ENCODE measurements at regions not wholly inside any gene's neighbourhood (a gene's known extent, or its start where the extent isn't known, plus 50 kb on each side); places are given as distances from the start of the nearest gene placed in this dataset.
"Not testable (repeated sequence)": the region's sequence is repeated elsewhere in the genome, so short reads cannot be mapped to it uniquely, and the experiment has no call there.

DNA sequence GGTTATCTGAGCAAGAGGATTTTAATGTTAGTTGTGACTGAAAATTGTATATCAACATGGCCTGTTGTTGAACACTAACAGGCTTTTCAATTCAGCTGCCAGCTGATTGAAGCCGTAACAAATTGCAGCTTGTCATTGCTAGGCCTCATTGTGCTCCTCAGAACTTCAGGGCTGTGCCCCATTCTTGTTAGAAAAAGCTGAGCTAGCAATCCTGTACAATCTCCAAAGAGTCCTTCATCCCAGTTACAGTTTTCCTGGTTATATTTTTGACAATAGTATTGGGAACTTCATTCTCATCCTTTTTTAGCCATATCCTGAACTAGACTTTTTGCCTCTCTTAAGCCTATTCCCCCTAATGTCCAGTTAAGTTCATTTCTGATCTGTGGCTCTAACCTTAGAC, 564.1 kb upstream of the ATXN7L3B start:
- 13 to 16% methylated on average over 1 of the region's 1 CpG for WGBS, 2 experiments (ENCODE audit: low coverage in 1 of 2, low lambda C conversion rate in 2 of 2, missing lambda C conversion rate in 2 of 2)
- in situ Hi-C loops (cut with MboI): no loop called here
- H3K4me1 ChIP-seq (ENCODE audit: insufficient read depth): no peaks in the 10 kb centered on the region
- no peak for DNase-seq
- no peaks in the 10 kb centered on the region for H3F3A ChIP-seq (ENCODE audit: insufficient read depth)
- no peaks in the 10 kb centered on the region for H3K36me3 ChIP-seq (ENCODE audit: low read depth)
- no peak overlapping the region for H3K4me2 ChIP-seq (ENCODE audit: unreplicated experiment)
- H3K9ac ChIP-seq: no peak overlapping the region
- H4K20me1 ChIP-seq (ENCODE audit: insufficient read depth): no peaks in the 10 kb centered on the region
- H2AFZ ChIP-seq: no peak overlapping the region
- peaks cover 4% of the 10 kb centered on the region for H3K9me3 ChIP-seq (ENCODE audit: low read depth)
- no peaks in the 10 kb centered on the region for H3K27me3 ChIP-seq (replicated peaks; ENCODE audit: insufficient read depth)
- no peaks in the 10 kb centered on the region for H3K79me2 ChIP-seq (ENCODE audit: insufficient read depth)
- H3K4me3 ChIP-seq: no peak overlapping the region
- no peak overlapping the region for H3K27ac ChIP-seq
- TF ChIP-seq EZH2phosphoT487 (IDR thresholded peaks at IDR 0.05; ENCODE audit: insufficient read depth, low read depth): no peak
- TF ChIP-seq EZH2 (IDR thresholded peaks at IDR 0.05; ENCODE audit: insufficient read depth, poor library complexity, severe bottlenecking): no peak
- no peaks in the 10 kb centered on the region for H3K9me2 ChIP-seq (ENCODE audit: insufficient read depth)

DNA sequence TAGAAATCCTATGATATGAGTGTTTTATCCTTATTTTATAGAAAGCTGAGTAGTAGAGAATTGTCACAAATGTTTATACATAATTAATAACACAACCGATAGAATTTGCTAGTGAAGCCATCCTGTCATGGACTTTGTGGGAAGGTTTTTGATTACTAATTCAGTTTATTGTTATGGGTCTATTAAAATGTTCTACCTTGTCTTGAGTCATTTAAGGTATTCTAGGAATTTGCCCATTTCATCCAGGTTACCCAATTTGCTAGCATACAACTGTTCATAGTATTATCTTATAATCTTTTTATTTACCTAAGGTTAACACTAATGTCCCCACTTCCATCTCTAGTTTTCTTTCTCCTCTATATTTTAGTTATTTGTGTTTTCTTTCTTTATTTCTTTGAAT, 553.1 kb upstream of the ATXN7L3B start:
- DNase-seq: no peak
- Histone ChIP-seq H3K4me1 (ENCODE audit: insufficient read depth) (no peaks in the 10 kb centered on the region), H3K4me2 (ENCODE audit: unreplicated experiment) (no peak overlapping the region), H3K27ac (no peak overlapping the region), H3K27me3 (replicated peaks; ENCODE audit: insufficient read depth) (no peaks in the 10 kb centered on the region), H3K36me3 (ENCODE audit: low read depth) (no peaks in the 10 kb centered on the region), H3K4me3 (no peak overlapping the region), H3K9me2 (ENCODE audit: insufficient read depth) (no peaks in the 10 kb centered on the region), H3F3A (ENCODE audit: insufficient read depth) (no peaks in the 10 kb centered on the region), H3K9me3 (ENCODE audit: low read depth) (peaks cover 4% of the 10 kb centered on the region), H3K9ac (no peak overlapping the region), H3K79me2 (ENCODE audit: insufficient read depth) (no peaks in the 10 kb centered on the region), H4K20me1 (ENCODE audit: insufficient read depth) (no peaks in the 10 kb centered on the region), H2AFZ (no peak overlapping the region)
- 82 to 88% methylated on average over 1 of the region's 1 CpG for WGBS, 2 experiments (ENCODE audit: low coverage in 1 of 2, low lambda C conversion rate in 2 of 2, missing lambda C conversion rate in 2 of 2)
- no peak for TF ChIP-seq EZH2 (IDR thresholded peaks at IDR 0.05; ENCODE audit: insufficient read depth, poor library complexity, severe bottlenecking)
- TF ChIP-seq EZH2phosphoT487 (IDR thresholded peaks at IDR 0.05; ENCODE audit: insufficient read depth, low read depth): no peak
- in situ Hi-C loops (cut with MboI): no loop called here

DNA sequence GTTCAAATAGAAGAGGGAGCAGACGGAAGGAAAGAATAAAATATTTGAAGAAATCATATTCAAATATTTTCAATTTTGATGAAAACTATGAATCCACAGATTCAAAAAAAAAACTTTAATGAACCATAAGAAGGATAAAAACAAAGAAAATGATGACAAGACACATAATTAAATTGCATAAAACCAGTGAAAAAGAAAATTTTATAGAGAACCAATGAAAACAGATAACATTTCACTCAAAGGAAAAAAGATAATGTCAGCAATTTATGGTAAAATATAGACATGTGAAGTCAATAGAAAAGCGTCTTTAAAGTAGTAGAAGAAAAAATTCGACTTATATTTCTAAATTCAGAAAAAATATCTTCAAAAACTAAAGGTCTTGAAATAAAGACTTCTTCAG, 546.5 kb upstream of the ATXN7L3B start:
- no peaks in the 10 kb centered on the region for H3F3A ChIP-seq (ENCODE audit: insufficient read depth)
- WGBS, 2 experiments (ENCODE audit: low coverage in 1 of 2, low lambda C conversion rate in 2 of 2, missing lambda C conversion rate in 2 of 2): 13 to 23% methylated on average over 3 of the region's 3 CpGs

DNA sequence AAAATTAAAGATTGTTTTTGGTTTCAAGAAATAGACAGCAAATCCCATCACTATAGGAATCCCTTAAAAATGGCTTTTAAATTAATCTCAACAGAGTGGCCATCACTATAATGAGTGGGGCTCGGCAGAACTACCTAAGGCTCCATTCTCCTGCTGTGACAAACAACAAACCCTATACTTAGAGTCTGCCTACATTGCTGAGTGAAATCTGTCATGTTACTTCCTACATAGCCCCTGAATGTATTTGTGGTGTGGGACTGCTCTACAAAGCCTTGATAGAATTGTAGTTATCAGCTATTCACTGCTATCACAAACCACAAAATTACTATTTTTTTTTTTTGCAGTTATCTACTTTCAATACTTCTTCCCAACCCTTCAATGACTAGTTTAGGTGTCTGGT, 538.7 kb upstream of the ATXN7L3B start:
- Histone ChIP-seq H3K9ac (no peak overlapping the region), H3K9me3 (ENCODE audit: low read depth) (no peaks in the 10 kb centered on the region), H3K4me3 (no peak overlapping the region), H3K79me2 (ENCODE audit: insufficient read depth) (no peaks in the 10 kb centered on the region), H2AFZ (no peak overlapping the region), H3K36me3 (ENCODE audit: low read depth) (no peaks in the 10 kb centered on the region), H3F3A (ENCODE audit: insufficient read depth) (no peaks in the 10 kb centered on the region), H3K9me2 (ENCODE audit: insufficient read depth) (no peaks in the 10 kb centered on the region), H3K27me3 (replicated peaks; ENCODE audit: insufficient read depth) (no peaks in the 10 kb centered on the region), H3K27ac (no peak overlapping the region), H3K4me1 (ENCODE audit: insufficient read depth) (no peaks in the 10 kb centered on the region), H3K4me2 (ENCODE audit: unreplicated experiment) (no peak overlapping the region), H4K20me1 (ENCODE audit: insufficient read depth) (no peaks in the 10 kb centered on the region)
- TF ChIP-seq EZH2phosphoT487 (IDR thresholded peaks at IDR 0.05; ENCODE audit: insufficient read depth, low read depth): no peak
- TF ChIP-seq EZH2 (IDR thresholded peaks at IDR 0.05; ENCODE audit: insufficient read depth, poor library complexity, severe bottlenecking): no peak
- in situ Hi-C loops (cut with MboI): no loop called here
- DNase-seq: no peak
- WGBS, 2 experiments (ENCODE audit: low coverage in 1 of 2, low lambda C conversion rate in 2 of 2, missing lambda C conversion rate in 2 of 2): 0 to 11% methylated on average over 1 of the region's 1 CpG

More for the DNA sequence above, 546.5 kb upstream of the ATXN7L3B start:
- Histone ChIP-seq H3K36me3 (ENCODE audit: low read depth) (no peaks in the 10 kb centered on the region), H3K4me2 (ENCODE audit: unreplicated experiment) (no peak overlapping the region), H3K9ac (no peak overlapping the region), H3K9me3 (ENCODE audit: low read depth) (peaks cover 4% of the 10 kb centered on the region), H3K9me2 (ENCODE audit: insufficient read depth) (no peaks in the 10 kb centered on the region), H2AFZ (no peak overlapping the region), H3K27me3 (replicated peaks; ENCODE audit: insufficient read depth) (no peaks in the 10 kb centered on the region), H3K27ac (no peak overlapping the region), H3K4me1 (ENCODE audit: insufficient read depth) (no peaks in the 10 kb centered on the region), H3K79me2 (ENCODE audit: insufficient read depth) (no peaks in the 10 kb centered on the region), H4K20me1 (ENCODE audit: insufficient read depth) (no peaks in the 10 kb centered on the region), H3K4me3 (no peak overlapping the region)
- no peak for DNase-seq
- TF ChIP-seq EZH2phosphoT487 (IDR thresholded peaks at IDR 0.05; ENCODE audit: insufficient read depth, low read depth): no peak
- no peak for TF ChIP-seq EZH2 (IDR thresholded peaks at IDR 0.05; ENCODE audit: insufficient read depth, poor library complexity, severe bottlenecking)
- in situ Hi-C loops (cut with MboI): no loop called here

DNA sequence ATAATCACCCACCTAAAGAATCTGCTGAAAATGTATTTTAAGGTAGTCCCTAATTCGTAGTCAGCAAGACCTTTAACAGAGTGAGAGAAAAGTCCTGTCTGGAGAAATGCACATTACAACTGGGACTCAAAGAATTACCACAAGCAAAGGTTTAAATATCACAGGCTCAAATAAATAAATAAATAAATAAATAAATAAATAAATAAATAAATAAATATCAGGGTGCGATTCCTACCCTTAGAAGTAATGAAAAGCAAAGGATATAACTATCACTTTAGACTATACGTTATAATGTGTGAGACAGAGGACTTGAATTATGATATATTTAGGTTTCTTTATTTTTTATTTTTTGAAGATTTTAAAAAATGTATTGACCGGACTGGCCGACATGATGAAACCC, 522.5 kb upstream of the ATXN7L3B start:
- no peak overlapping the region for H2AFZ ChIP-seq
- in situ Hi-C loops (cut with MboI): no loop called here
- no peak overlapping the region for H3K27ac ChIP-seq
- no peaks in the 10 kb centered on the region for H3K9me2 ChIP-seq (ENCODE audit: insufficient read depth)
- H3K4me1 ChIP-seq (ENCODE audit: insufficient read depth): no peaks in the 10 kb centered on the region
- H3K79me2 ChIP-seq (ENCODE audit: insufficient read depth): no peaks in the 10 kb centered on the region
- H3K27me3 ChIP-seq (replicated peaks; ENCODE audit: insufficient read depth): no peaks in the 10 kb centered on the region
- H3K36me3 ChIP-seq (ENCODE audit: low read depth): no peaks in the 10 kb centered on the region
- WGBS, 2 experiments (ENCODE audit: low coverage in 1 of 2, low lambda C conversion rate in 2 of 2, missing lambda C conversion rate in 2 of 2): 48 to 51% methylated on average over 5 of the region's 5 CpGs
- DNase-seq: no peak
- H3F3A ChIP-seq (ENCODE audit: insufficient read depth): no peaks in the 10 kb centered on the region
- H3K9ac ChIP-seq: no peak overlapping the region
- no peak overlapping the region for H3K4me3 ChIP-seq
- TF ChIP-seq EZH2 (IDR thresholded peaks at IDR 0.05; ENCODE audit: insufficient read depth, poor library complexity, severe bottlenecking) (no peak), EZH2phosphoT487 (IDR thresholded peaks at IDR 0.05; ENCODE audit: insufficient read depth, low read depth) (no peak)
- no peaks in the 10 kb centered on the region for H4K20me1 ChIP-seq (ENCODE audit: insufficient read depth)
- H3K4me2 ChIP-seq (ENCODE audit: unreplicated experiment): no peak overlapping the region
- H3K9me3 ChIP-seq (ENCODE audit: low read depth): no peaks in the 10 kb centered on the region

DNA sequence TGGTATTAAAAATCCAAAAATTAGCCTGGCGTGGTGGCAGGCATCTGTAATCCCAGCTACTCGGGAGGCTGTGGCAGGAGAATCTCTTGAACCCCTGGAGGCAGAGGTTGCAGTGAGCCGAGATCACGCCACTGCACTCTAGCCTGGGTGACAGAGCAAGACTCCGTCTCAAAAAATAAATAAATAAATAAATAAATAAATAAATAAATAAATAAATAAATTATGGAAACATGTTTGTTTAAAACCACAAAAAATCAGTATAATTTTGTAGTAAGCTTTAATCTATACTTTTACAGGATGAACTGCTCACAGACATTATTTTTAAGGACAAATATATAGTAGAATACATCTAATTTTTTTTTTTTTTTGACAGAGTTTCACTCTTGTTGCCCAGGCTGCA, 521.3 kb upstream of the ATXN7L3B start:
- in situ Hi-C loops (cut with MboI); H3K27me3 ChIP-seq (replicated peaks; ENCODE audit: insufficient read depth); H3K9ac ChIP-seq; H4K20me1 ChIP-seq (ENCODE audit: insufficient read depth); DNase-seq; H3K27ac ChIP-seq; H3K79me2 ChIP-seq (ENCODE audit: insufficient read depth); H3K9me3 ChIP-seq (ENCODE audit: low read depth); H3K36me3 ChIP-seq (ENCODE audit: low read depth); H3K4me2 ChIP-seq (ENCODE audit: unreplicated experiment); H3K4me3 ChIP-seq; H3K9me2 ChIP-seq (ENCODE audit: insufficient read depth); H3F3A ChIP-seq (ENCODE audit: insufficient read depth); H2AFZ ChIP-seq; H3K4me1 ChIP-seq (ENCODE audit: insufficient read depth): not testable (repeated sequence)
- WGBS, 2 experiments (ENCODE audit: low coverage in 1 of 2, low lambda C conversion rate in 2 of 2, missing lambda C conversion rate in 2 of 2): 43 to 44% methylated on average over 5 of the region's 5 CpGs

Measured in GM23248 (cell line).